GM21381 (cell line): ENCODE measurements at regions not wholly inside any gene's neighbourhood (a gene's known extent, or its start where the extent isn't known, plus 50 kb on each side); places are given as distances from the start of the nearest gene placed in this dataset.

Experiments
- ATAC-seq: cut with Tn5 transposase; IDR thresholded peaks from one replicate; pipeline ENCODE4 v1.9.1; 2021; ENCODE audit warnings: mild to moderate bottlenecking, moderate library complexity; ENCODE audit not compliant: unreplicated experiment

DNA sequence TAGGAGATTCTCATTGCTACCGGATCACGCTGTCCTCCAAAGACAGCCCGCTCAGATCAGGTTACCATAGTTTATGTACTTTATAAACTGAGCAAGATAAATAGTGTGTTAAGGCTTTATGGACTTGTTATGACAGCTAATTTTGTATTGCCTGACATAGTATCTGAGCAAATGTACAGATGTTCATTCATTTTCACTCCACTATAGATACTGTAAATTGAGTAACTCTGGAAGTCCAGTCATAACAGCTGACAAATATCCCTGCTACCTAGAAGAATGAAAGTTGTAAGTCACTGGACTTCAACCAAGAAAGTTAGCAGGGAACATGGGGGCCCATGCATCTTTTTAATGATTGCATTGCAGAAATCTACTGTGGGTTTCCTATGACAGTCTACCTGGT is 292.4 kb upstream of the ADAMTS16 start:
- no peak for ATAC-seq

DNA sequence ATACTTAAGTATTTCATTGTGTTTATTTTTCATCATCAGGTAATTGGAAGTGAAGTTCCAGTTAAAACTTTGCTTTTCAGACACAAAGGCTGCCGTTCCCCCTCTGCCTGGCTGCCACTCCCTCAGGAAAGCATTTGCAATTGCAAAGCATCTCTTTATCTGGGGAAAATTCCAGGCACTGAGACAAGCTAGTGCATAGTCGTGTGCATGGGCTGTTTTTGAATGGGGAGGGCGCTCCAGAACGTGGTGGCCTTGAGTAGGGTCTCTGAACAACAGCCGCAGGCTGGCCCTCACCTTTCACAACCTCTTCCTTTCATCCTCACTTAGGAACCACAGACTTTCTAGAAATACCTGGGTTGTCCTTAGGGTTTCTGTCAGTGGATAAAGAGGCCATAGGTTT is 285.1 kb upstream of the ADAMTS16 start:
- ATAC-seq = no peak

DNA sequence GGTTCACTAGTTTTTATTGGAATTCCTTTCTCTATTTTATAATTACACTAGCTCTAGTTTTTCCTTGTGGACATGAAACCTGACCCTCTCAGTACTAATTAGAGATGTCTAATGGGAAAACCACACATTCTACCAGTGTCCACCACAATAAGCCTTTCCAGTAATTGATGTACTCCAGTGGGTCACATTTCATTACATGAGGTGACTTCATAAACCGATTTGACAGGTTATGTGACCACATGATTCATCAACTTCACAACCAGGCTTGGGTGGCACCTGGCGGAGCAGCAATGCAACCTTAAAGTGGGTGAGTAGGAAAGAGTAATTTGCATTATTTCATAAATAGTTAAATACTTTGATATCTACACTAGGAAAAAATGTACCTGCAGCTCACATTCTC is 284.2 kb upstream of the ADAMTS16 start:
- ATAC-seq = no peak

DNA sequence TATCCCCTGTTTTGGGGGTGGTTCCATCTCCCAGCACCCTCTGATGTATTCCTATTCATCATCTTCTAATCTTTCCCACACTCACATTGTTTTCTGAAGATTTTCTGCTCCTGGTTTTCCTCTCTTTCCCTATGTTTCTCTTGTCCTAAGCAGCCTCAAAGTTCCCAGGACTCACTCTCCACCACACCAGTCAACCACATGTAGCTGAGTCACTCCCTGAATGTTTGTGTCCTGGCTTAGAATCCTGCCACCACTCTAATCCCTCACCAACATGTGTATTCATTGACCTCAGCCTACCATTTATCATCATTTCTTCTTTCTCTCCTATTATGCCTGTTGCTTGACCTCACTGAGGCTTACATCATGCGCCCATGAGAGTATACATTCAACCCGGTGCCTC is 282.4 kb upstream of the ADAMTS16 start:
- no peak for ATAC-seq

DNA sequence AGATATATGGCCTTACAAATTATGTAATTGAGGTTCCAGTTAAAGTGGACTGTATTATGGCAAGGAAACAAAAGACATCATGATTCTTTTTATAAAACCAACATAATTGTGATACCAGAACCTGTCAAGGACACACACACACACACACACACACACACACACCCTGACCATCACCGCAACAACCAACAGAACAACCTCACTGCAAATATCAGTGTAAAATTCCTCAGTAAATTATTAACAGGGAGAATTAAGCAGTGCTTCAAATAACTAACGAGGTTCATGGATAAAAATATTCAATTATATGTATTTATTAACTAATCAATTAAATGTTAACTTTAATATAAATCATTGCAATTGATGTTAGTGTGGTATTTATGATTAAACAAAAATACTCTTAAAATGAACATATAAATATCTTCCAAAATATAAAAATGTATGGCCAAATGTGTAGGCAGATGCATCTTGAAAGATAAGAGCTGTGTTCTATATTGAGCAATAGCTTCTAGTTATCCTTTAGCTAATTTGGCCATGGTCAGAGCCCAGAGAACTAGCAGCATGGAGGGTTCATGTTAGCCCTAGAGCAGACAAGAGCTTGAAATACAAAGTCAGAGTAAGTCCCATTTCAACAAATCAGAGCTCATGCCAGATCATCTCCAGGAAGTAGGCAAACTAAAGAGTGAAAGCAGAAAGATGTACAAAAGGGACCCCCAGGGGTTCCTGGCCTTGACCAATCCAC is 280.5 kb upstream of the ADAMTS16 start:
- ATAC-seq = no peak

DNA sequence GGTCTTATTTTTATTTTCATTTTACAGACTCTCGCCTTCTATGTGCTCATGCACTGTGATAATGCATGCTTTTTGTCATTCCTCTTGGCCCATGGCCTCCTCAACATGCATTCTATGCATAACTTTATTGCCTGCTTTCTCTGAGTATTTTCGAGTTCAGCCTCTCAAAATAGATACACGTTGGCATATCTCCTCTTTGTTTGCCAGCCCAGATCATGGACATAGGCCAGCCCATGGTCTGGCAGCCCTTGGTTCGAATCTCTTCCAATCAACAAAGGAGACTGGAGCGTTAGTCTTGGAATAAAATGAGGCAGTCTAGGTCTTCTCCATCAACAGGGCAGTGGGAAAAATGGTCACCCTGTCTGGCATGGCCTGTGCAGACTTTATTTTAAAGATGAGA is 279.5 kb upstream of the ADAMTS16 start:
- no peak for ATAC-seq

DNA sequence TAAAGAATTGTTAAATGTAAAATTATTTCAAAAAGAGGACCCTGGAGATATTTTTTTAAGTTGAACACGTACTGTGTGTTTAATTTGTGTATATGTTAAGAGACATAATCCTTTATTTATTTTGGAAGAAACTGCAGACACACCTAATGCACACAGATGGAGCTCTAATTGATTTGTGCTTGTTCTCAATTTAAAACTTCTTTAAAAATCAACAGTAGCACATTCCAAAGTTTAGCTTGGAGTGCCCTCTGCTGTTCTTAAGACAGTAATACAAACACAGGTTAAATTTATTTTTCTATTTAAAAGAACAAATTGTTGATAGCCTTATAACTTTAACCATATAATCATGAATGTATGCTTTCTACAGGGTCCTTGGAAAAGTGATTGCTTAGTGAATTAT is 277.6 kb upstream of the ADAMTS16 start:
- no peak for ATAC-seq

DNA sequence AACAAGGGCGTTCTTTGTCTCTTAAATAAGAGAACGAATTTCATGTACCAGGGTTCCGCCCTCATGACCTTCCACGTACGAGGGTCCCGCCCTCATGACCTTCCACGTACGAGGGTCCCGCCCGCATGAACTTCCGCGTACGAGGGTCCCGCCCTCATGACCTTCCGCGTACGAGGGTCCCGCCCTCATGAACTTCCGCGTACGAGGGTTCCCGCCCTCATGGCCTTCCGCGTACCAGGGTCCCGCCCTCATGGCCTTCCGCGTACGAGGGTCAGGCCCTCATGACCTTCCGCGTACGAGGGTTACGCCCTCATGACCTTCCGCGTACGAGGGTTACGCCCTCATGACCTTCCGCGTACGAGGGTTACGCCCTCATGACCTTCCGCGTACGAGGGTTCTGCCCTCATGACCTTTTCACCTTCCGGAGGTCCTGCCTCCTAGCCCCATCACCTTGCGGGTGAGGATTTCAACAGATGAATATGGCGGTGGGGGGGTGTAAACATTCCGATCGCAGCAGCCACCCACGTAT is 273.9 kb upstream of the ADAMTS16 start:
- no peak for ATAC-seq

DNA sequence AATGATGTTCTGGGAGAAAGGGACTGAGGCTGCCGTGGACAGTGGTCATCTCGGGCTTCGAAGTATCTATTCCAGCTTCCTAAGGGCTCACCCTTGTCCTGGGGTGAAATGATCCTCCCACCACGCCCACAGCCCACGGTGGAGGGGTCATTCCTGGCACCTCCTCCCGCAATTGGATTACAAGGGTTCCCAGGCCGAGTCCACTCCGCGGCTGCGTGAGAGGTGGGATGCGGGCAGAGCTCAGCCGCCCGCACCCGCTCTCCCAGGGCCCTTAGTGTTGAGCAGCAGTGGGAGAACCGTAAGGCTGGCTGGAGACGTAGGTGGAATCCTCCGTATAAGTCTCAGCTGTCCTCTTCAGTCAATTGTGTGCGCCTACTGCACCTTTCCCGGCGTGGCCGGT is 273.3 kb upstream of the ADAMTS16 start:
- ATAC-seq = no peak

DNA sequence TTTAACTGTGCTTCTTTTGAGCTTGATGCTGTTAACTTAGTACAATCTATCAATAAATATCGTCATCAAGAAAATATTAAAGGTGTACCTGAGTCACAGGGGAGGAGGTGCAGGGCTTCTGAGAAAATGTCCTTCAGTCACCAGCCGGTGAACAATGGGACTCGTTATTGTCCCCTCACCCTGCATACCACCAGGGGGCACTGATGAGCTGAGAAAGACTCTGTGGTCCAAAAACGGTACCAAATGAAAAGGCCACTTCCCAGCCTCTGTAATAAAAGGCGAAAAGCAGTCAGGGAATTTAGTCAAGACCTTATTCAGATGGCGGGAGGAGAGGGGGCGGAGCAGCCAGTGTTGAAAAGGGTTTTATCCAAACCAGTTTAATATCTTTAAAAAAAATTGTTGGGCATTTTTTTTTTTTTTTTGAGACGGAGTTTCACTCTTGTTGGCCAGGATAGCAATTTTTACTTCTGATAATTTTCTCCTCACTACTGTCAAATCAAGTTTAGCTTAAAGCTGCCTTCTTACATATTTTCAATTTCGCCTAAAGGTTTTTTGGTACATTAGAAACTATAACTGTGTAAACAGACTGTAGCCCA is 271.9 kb upstream of the ADAMTS16 start:
- ATAC-seq = no peak

DNA sequence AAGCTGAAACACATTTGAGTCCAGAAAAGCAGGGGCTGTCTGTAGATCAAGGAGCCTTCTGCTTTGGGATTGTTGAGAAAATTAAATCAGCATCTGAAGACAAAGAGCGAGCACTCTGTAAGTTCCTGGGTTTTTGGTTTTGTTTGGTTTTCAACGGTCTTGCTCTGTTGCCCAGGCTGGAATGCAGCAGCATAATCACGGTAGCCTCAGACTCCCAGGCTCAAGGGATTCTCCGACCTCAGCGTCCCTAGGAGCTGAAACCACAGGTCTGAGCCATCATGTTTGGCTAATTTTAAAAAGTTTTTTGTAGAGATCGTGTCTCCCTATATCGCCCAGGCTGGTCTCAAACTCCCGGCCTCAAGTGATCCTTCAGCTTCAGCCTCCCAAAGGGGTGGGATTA is 266.5 kb upstream of the ADAMTS16 start:
- ATAC-seq = no peak

DNA sequence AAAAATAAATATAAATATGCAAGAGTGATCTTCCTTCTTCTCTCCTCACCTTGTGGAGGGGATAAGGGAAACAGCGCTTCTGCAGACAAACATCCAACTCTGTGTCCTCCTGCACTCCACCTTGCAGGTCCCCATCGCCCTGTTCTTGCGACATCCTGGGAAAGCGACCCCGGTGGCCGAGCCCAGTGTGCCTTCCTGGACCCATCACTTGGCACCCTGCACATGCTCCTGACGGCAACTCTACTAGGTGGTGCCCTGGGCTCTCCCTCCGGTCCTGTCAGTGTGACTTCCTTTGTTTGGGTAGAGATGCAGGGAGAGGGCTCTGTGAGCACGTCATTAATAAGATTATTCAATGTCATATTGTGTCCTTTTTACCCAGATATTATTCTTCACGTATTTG is 266.0 kb upstream of the ADAMTS16 start:
- no peak for ATAC-seq

DNA sequence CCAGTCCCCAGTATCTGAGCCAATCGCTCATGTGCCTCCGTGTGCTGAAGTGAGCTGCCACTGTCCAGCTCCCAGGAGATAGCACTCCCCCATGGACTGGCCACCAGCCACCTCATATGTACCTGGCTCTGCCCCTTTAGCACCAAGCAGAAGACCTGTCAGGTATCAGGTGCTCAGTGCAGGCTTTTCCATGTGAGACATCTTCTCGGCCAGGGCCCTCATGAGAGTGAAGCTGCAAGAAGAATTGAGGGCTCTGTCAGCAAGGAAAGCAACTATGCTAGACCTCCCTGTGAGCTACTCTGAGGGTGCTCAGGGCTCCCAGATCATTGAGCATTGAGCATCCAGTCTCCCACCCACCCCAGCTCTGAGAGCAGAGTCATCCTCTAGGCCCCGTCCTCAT is 264.2 kb upstream of the ADAMTS16 start:
- ATAC-seq = no peak

DNA sequence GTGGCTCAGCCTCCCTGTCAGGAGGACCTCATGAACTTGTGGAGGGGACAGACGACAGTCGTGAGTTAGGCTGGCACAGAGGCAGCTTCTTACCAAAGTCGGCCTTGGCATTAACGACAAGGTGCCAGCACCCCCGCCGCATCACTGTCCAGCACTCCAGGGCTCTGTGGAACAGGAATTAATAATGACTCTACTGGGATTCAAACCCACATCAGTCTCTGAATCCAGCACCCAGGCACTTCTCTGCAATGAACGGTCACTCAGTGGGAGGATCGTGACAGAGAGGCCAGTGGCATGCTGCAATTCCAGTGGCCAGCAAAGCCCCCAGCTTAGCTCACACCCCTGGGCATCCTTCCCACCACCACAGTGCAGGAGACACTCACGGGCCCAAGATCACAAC is 263.3 kb upstream of the ADAMTS16 start:
- no peak for ATAC-seq

DNA sequence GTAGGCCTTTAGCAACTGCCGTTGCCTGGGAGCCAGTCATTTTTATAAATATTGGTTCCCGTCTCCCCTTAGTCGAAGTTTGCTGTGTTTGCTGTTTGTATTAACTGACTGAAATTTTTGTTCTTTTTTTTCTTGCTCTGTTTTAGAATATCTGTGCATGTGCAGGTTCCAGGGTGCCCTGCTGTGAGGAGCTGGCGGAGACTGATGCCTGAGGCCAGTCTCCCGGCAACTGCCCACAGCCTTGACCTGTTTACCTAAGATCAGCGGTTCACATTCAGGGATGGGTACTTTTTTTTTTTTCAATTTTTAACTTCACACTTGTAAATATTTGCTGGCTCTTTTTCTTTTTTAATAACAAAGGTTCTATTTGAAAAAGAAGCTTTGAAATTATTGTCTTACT is 262.6 kb upstream of the ADAMTS16 start:
- no peak for ATAC-seq

DNA sequence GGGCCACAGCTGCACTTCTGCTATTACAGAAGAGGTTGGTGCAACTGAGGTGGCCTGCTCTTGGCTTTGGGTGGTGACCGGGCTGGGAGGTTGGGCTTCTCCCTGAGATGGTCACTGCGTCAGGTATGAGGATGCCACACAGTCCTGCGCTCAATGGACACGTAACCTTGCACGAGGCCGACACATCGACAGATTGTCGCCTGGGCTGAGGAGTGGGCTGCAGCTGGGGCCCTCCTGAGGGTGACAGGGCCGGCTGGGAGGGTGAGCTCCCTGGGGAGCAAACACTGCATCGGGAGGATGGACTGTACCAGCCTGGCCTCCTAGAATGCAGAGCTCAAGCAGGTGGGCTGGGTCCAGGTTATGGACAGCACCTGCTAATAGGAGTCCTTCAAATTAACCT is 261.1 kb upstream of the ADAMTS16 start:
- no peak for ATAC-seq

DNA sequence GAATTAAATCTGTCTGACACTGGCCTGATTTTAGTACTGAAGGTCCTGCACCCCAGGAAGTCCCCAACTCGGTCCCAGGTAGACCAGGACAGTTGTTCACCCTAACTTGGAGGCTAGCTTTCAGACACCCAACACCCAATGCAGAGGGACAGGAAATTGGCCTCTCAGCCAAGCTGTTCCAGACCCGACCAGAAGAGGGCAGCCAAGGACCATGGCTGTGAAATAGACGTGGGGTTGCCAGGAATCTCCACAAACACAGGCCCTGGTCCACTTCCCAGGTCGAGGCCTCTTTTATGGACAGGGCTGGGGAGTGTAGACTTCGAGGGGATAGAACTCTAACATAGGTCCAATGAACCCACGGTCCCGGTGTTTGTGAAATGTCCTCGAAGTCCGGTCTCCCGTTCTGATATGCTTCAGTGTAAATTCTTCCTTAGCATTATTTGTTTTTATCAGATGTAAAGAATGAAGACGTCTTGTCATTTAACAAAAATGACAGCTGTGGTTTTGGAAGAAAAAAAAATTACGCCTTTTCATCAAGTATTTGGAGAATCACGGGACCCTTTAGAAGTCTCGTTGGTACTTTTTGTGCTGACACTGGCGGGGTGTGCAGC is 260.3 kb upstream of the ADAMTS16 start:
- ATAC-seq = peak; percentile 72

DNA sequence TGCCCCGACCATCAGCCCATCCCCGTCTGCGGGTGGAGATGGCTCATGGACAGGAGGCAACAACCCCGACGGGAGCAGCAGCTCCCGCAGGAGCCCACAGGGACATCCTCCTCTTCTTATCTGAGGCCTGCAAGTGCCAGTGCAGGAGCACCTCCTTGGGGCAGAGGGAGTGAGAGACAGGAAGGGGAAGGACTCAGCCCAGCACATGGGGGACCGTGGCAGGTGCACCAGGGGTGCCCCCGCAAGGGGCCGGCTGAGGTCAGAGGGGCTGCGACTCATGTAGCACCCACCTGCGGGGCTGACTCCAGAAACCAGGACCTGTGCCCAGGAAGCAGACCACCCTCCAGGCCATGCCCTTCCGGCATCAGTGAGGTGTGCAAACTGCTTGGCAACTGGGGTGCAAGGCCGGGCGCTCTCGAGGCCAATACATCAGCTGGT is 259.8 kb upstream of the ADAMTS16 start:
- no peak for ATAC-seq

DNA sequence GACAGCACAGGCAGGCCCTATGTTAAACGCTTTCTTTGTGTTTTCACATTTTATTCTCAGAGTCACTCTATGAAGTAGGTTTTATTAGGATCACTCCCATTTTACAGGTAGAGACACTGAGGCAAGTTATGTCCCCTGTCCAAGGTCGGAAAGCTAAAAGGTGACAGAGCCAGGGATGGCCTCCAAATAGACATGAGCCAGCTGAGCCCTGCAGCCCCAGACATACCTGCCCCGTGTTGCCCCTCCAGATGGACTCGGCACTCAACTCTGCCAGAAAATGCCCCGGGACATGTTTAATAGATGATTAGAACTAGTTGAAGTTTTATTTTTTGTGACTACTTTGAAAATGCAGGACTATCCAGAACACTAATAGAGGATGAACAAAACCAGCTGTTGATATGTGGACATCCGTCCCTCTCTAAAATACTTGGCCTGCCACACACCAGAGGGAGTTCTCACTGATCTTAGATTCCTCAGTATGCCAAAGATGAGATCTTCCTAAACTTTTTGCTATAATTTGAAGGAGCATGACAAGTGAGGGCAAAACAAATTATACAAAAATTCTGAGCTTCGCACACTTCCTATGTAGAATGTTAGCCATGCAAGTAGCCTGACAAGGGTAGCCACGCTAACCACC is 258.6 kb upstream of the ADAMTS16 start:
- no peak for ATAC-seq

DNA sequence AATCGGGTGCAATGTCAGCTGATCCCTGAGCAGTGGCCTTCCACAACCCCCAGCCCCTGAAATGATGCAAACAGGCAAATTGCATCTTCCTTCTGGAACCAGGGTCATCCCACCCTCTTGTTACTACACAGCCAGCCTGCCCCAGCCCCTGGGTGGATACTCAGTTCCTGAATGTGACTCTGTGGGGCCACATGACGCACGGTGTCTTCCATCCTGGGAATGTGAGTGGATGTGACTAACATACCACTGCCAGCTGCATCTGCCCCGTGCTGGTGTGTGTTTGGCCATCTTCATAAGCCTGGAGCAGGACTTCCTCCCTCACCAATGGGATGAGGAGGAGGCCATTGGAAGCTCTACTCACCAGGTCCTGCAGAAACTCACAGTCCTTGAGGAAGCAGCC is 257.9 kb upstream of the ADAMTS16 start:
- no peak for ATAC-seq

DNA sequence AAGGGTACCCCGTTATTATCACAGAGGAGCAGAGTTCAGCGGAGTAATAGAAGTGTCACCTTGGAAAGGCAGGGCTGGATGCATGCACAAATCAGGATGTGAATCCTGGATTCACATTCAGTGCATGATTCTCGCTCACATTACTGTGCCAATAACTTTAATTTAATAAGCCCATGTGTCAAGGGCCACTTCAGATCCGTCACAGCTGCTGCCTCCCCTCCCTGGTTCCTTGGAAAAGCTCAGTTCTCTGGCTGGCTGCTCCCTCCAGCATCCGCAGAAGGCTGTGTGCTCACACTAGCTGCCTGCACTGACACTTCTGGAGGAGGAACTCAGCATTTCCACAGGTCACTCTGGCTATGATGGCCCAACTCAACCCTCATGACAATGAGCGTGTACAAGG is 256.8 kb upstream of the ADAMTS16 start:
- no peak for ATAC-seq
